Posterior cingulate gyrus (tissue), 11 donors: ENCODE measurements at regions not wholly inside any gene's neighbourhood (a gene's known extent, or its start where the extent isn't known, plus 50 kb on each side); places are given as distances from the start of the nearest gene placed in this dataset.

Source experiments
- DNase-seq, 10 donors: peaks; one replicate each; pipeline versions ENCODE4 v3.0.0 to v3.0.0-alpha.2; 2020 to 2021; ENCODE audit warnings: mixed read lengths in 3 of 10
- intact Hi-C: fragments of 100-400 bp; cut with DNase I; formaldehyde crosslinking; loops from one replicate; pipeline ENCODE4 v1.15.1; 2023

GRCh38 chr20:39873286-39873685 is 815.8 kb downstream of the MAFB start:
- intact Hi-C loops: loop anchor here (5.0 kb wide), 1 partner anchor 606 kb away; no protein-coding TSS in a partner anchor
- no peak for DNase-seq

DNA sequence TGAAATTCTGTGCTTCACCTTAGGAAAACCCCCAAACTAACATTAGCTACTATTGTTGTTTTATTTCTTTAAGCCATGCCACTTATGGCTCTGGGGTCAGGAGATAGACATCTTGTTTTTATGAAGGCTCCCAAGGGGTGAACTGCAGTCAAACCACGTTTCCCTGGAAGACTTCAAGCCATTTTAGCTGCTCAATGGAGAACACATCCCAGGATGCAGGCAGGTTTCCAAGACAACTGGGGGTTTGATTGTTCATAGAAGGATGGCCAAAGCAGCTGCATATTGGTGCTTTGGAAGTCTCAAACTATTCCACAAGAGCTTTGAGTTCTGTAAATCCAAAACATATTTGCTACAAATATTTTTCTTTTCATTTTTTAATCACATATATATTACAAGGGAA is 818.0 kb downstream of the MAFB start:
- intact Hi-C loops: loop anchor here (5.0 kb wide), 1 partner anchor 604 kb away; no protein-coding TSS in a partner anchor
- no peak for DNase-seq

- no peak for DNase-seq
- intact Hi-C loops: no loop called here
These were observed 823.6 kb downstream of the MAFB start for GRCh38 chr20:39865446-39865845.

- DNase-seq: no peak
- intact Hi-C loops: no loop called here
These were observed 826.6 kb downstream of the MAFB start for GRCh38 chr20:39862470-39862891.

GRCh38 chr20:39861381-39861780 is 827.7 kb downstream of the MAFB start:
- intact Hi-C loops: no loop called here
- DNase-seq: no peak

DNA sequence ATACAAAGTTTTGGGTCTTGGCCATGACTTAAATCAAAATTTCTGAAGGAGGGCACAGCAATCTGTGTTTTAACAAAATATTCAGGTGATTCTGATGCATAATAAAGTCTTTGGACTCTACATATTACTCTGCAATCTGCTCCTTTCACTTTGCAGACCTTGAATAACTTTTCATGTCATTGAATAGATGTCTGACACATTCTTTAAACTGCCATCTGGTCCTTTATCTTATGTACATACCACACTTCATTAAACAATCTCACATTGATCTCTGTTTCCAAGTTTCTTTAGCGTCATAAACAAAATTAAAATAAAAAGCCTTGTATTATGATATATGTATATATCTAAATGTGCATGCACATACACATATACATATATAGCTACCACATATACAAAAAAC is 831.2 kb downstream of the MAFB start:
- no peak for DNase-seq
- intact Hi-C loops: no loop called here

- intact Hi-C loops: no loop called here
These were observed 831.8 kb downstream of the MAFB start for GRCh38 chr20:39857187-39857586.

GRCh38 chr20:39855799-39856198 is 833.2 kb downstream of the MAFB start:
- no peak for DNase-seq
- intact Hi-C loops: no loop called here

More at GRCh38 chr20:39857187-39857586, 831.8 kb downstream of the MAFB start:
- DNase-seq: no peak

DNA sequence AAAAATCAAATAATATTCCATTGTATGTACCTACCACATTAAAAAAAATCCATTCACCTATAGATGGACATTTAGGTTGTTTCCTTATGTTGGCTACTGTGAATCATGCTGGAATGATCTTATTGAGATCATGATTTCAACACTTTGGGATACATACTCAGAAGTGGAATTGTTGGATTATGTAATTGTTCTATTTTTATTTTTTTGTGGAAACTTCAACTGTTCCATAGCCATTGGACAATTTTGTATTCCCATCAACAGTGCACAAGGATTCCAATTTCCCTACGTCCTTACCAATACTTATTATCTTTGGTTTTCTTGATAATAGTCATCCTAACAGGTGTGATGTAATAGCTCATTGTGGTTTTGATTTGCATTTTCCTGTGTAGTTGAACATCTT is 834.0 kb downstream of the MAFB start:
- intact Hi-C loops: no loop called here
- no peak for DNase-seq

GRCh38 chr20:39853636-39854035 is 835.4 kb downstream of the MAFB start:
- DNase-seq: no peak
- intact Hi-C loops: no loop called here

DNA sequence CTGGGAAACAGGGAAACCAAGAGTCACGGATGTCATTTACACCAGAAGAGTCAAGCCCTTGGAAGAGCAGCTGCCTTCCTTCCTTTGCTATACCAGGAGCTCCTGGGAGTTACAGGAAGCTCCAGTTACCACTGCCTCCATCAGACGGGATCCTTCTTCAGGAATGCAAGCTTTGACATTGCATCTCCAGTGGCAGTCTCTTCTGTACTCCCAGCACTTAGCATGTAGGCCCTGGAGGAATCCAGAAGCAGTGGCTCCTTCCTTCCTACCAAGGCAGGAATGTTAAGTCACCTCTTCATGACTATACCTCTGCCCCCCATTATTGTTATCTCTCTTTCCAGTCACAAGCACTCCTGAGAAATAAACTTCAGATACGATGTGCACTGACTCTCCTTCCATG is 836.0 kb downstream of the MAFB start:
- DNase-seq: no peak
- intact Hi-C loops: no loop called here

DNA sequence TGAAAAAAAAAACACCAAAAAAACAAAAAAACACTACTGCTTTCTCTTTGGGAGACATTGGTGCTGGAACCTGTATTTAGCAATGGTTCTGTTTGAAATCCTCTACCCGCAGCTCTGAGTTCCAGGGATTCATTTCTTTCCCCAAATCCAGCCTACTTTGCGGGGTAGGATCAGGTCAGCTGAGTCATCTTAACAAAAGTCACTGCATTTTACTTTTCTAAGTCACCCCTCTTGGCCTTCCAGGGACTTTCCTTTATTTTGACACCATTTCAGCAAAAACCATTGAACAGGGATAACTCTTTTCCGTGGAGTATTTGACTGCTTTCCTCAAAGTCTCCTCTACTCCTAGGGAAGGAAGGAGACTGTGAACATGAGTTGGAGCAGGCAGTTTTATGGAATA is 837.6 kb downstream of the MAFB start:
- DNase-seq: no peak
- intact Hi-C loops: no loop called here

- no peak for DNase-seq
These were observed 838.2 kb downstream of the MAFB start for GRCh38 chr20:39850821-39851330.

DNA sequence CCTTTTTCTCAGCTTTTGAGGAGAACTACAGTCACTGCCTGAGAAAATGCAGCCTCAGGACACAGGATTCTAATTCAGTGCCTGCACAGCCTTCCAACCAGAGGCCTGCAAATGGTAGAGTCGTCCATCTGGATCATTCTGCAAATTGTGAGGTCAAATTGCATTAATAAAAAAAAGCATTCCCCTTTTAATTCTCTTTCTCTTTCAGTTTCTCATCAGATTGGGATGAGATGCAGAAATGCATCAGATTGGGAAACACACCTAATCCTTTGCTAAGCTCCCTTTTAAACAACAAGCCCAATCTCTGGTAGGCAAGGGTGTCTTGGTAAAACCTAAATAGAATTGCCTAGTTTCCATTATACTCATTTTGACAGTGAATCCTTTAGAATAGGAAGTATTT is 838.8 kb downstream of the MAFB start:
- intact Hi-C loops: no loop called here
- DNase-seq: no peak

More at GRCh38 chr20:39850821-39851330, 838.2 kb downstream of the MAFB start:
- intact Hi-C loops: no loop called here

DNA sequence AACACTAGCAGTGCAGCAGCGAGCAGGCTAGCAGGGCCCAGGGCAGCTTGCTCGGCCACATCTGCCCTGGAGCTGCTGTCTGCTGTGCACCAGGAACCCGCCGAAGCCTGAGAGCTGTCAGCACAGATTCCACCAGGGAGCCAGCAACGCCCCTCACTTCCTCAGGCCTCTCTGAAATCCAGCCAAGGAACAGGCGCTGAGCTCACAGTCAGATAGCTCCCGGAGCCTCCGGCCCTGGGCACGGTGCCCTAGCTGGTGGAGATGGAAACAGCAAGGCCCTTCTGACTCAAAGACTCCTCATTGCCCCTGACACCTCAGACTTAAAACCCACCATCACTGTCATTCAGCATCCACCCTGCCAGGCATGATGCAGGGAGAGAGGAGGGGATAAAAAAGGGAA is 839.4 kb downstream of the MAFB start:
- DNase-seq: peak; percentile 34 to 94 (median 66)
- intact Hi-C loops: no loop called here

- intact Hi-C loops: no loop called here
- DNase-seq: no peak
These were observed 839.9 kb downstream of the MAFB start for GRCh38 chr20:39849171-39849570.

- no peak for DNase-seq
- intact Hi-C loops: loop anchor here (5.0 kb wide), 1 partner anchor 48 kb away; no protein-coding TSS in a partner anchor
These were observed 849.5 kb downstream of the MAFB start for GRCh38 chr20:39839399-39840119.

DNA sequence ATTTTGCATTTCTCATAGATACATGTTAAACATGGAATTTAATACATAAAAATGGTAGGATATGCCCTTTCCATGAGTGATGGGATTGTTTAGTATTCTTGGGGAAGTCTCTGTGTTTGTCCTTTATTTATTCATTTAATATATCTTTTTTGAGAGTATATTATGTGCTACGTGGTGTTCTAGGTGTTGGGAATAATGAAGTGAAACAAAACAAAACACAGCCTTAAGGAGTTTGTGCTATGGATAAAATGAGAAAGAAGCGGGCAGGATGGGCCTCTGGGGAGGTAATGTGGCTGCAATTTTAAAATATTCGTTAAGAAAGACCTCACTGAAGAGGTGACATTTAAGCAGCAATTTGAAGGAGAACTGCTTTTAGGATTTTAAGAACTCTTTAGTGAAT is 851.5 kb downstream of the MAFB start:
- no peak for DNase-seq
- intact Hi-C loops: loop anchor here (5.0 kb wide), 1 partner anchor 50 kb away; no protein-coding TSS in a partner anchor

DNA sequence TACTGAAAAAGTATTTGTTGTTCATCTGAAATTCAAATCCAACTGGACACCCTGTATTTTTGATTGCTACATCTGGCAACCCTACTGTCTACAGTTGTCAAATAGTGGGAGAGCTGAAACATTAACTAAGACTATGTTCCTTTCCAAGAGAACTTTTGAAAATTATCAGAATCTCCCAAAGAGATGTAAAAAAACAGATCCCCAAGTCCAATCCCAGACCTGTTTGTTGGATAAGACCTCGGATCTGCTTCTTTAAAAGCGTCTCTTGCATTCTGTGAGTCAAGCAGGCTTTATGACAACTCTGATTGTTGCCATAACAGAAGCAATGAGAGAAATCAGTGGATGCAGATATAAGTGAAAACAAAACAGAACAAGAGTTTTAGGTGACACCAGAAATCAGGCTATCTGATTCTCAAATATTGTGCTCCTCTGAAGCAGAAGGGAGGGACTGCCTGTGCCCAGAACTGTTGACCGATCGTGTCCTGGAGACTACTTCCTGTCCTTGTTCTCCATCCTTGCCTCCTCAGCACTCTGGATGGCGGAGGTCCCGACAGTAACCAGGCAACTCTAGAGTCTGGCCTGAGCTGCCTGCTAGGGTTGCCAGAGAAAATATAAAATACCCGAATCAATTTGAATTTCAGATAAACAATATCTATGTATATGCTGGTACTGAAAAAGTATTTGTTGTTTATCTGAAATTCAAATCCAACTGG is 853.8 kb downstream of the MAFB start:
- intact Hi-C loops: loop anchor here (5.0 kb wide), 1 partner anchor 52 kb away; no protein-coding TSS in a partner anchor
- peak in 1 of 10 donors; percentile 78 for DNase-seq

DNA sequence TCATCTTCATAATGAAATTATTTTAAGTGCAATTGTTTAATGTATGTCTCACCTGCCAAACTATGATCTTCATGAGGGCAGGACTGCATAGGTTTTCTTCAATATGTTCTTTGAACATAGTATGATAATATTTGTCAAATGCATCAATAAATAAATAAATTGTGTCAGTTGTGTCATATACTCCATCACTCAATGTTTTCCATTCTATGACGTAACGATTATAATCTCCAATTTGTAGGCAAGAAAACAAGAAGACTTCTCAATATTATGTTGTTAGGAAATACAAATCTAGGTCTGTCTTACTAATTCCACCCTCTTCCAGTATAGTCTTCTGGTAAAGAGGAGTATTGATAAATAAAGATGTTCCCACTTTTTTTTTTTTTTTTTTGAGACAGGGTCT is 858.1 kb downstream of the MAFB start:
- intact Hi-C loops: no loop called here
- no peak for DNase-seq

DNA sequence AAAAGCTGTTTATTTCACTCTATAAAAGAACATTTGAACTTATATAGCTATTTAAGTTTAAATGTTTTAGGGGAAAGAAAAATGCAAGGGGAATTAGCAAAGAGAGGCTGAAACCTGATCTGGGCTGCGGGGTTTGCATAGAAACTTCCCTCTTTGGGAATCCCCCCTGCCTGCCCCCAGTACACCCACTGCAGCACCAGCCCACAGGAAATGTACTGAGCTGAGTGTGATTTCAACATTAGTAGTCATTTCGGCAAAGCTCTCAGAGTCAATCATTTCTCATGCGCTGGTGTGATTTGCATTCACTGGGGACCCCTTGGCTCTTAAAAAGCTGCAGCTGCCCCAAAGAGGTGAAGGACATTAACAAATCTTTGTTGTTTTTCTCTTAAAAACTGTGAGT is 859.4 kb downstream of the MAFB start:
- intact Hi-C loops: no loop called here
- no peak for DNase-seq

GRCh38 chr20:39829256-39829655 is 859.8 kb downstream of the MAFB start:
- peak in 4 of 10 donors; percentile 28 to 86 (median 81) for DNase-seq
- intact Hi-C loops: no loop called here
